PFSK-1 (cell line): ENCODE measurements at regions not wholly inside any gene's neighbourhood (a gene's known extent, or its start where the extent isn't known, plus 50 kb on each side); places are given as distances from the start of the nearest gene placed in this dataset.

Experiments used
- FOXP2 ChIP-seq: optimal IDR thresholded peaks from 2 replicates; pipeline ENCODE3; 2011; ENCODE audit warnings: borderline replicate concordance, control low read depth, inconsistent platforms; ENCODE audit not compliant: insufficient read depth; ENCODE audit errors: extremely low read length, extremely low read depth
- POLR2AphosphoS5 ChIP-seq: IDR thresholded peaks from 2 replicates; pipeline ENCODE4 v1.6.1; 2012; ENCODE audit warnings: low read depth, mild to moderate bottlenecking, control low read depth, low read length, moderate library complexity
- REST ChIP-seq, 2 experiments: IDR thresholded peaks; 2 replicates each; pipeline versions ENCODE4 v1.6.1 to v1.8.0; 2011 to 2012; ENCODE audit warnings: low read depth in 2 of 2, low read length in 2 of 2, control low read depth in 1 of 2, inconsistent platforms in 1 of 2, mild to moderate bottlenecking in 1 of 2, moderate library complexity in 1 of 2; ENCODE audit not compliant: insufficient read depth in 1 of 2
- SIN3A ChIP-seq: IDR thresholded peaks from 2 replicates; pipeline ENCODE4 v1.6.1; 2012; ENCODE audit warnings: mild to moderate bottlenecking, low read length, moderate library complexity, borderline replicate concordance; ENCODE audit not compliant: insufficient read depth
- TAF1 ChIP-seq: IDR thresholded peaks from 2 replicates; pipeline ENCODE4 v1.6.1; 2012; ENCODE audit warnings: low read length, control low read depth, borderline replicate concordance; ENCODE audit not compliant: insufficient read depth

- TF ChIP-seq POLR2AphosphoS5, result no peak
Observed at GRCh38 chr17:34713687-34714086, 134.3 kb downstream of the TMEM132E start.

GRCh38 chr17:34712481-34713195 is 133.3 kb downstream of the TMEM132E start:
- no peak for TF ChIP-seq SIN3A
- no peak for TF ChIP-seq POLR2AphosphoS5
- no peak for TF ChIP-seq REST (IDR thresholded peaks at IDR 0.05; ENCODE audit: insufficient read depth in 1 of 2, low read depth in 2 of 2, low read length in 2 of 2)
- TF ChIP-seq FOXP2, result no peak
- no peak for TF ChIP-seq TAF1

GRCh38 chr17:34711646-34712045 is 132.3 kb downstream of the TMEM132E start:
- TF ChIP-seq TAF1, result no peak
- no peak for TF ChIP-seq REST (IDR thresholded peaks at IDR 0.05; ENCODE audit: insufficient read depth in 1 of 2, low read depth in 2 of 2, low read length in 2 of 2)
- TF ChIP-seq SIN3A, result no peak
- TF ChIP-seq POLR2AphosphoS5, result no peak
- no peak for TF ChIP-seq FOXP2

- no peak for TF ChIP-seq POLR2AphosphoS5
- no peak for TF ChIP-seq TAF1
- no peak for TF ChIP-seq REST (IDR thresholded peaks at IDR 0.05; ENCODE audit: insufficient read depth in 1 of 2, low read depth in 2 of 2, low read length in 2 of 2)
- no peak for TF ChIP-seq FOXP2
- no peak for TF ChIP-seq SIN3A
Observed at GRCh38 chr17:34710226-34710625, 130.8 kb downstream of the TMEM132E start.

- TF ChIP-seq TAF1 (no peak), SIN3A (no peak), FOXP2 (no peak), REST (IDR thresholded peaks at IDR 0.05; ENCODE audit: insufficient read depth in 1 of 2, low read depth in 2 of 2, low read length in 2 of 2) (no peak; a peak in 1 of 4 replicates), POLR2AphosphoS5 (no peak)
Observed at GRCh38 chr17:34709158-34709754, 129.9 kb downstream of the TMEM132E start.
